ENCODE measurements at regions not wholly inside any gene's neighbourhood (a gene's known extent, or its start where the extent isn't known, plus 50 kb on each side); places are given as distances from the start of the nearest gene placed in this dataset.

DNA sequence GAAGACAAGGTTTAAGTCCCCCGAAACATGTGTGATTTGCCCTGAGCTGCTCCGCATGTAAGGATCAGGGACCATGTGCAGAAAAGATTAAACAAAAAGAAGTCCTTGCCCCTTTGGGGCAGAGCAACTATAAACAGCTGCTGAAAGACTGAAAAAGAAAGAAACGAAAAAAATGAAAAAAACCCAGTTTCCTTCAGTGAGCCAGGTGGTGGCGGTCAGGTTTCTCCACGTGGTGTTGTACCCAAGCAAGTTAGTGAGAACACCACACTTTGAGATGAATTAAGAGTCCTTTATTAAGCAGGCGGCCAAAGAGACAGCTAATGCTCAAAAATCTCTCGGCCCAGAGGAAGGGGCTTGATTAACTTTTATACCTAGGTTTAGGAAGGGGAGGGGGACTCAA, 404.9 kb upstream of the SYT4 start:
- TF ChIP-seq, protein P1, sequence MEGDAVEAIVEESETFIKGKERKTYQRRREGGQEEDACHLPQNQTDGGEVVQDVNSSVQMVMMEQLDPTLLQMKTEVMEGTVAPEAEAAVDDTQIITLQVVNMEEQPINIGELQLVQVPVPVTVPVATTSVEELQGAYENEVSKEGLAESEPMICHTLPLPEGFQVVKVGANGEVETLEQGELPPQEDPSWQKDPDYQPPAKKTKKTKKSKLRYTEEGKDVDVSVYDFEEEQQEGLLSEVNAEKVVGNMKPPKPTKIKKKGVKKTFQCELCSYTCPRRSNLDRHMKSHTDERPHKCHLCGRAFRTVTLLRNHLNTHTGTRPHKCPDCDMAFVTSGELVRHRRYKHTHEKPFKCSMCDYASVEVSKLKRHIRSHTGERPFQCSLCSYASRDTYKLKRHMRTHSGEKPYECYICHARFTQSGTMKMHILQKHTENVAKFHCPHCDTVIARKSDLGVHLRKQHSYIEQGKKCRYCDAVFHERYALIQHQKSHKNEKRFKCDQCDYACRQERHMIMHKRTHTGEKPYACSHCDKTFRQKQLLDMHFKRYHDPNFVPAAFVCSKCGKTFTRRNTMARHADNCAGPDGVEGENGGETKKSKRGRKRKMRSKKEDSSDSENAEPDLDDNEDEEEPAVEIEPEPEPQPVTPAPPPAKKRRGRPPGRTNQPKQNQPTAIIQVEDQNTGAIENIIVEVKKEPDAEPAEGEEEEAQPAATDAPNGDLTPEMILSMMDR (IDR thresholded peaks at IDR 0.05; ENCODE audit: insufficient read depth, low read length, poor library complexity, severe bottlenecking), result no peak
- no peak for TF ChIP-seq EZH2phosphoT487 (conservative IDR thresholded peaks at IDR 0.05; ENCODE audit: low read length)

Measured in SU-DHL-6 (cell line).